Vagina (tissue), 2 donors: ENCODE measurements at regions not wholly inside any gene's neighbourhood (a gene's known extent, or its start where the extent isn't known, plus 50 kb on each side); places are given as distances from the start of the nearest gene placed in this dataset.

Source experiments
- CTCF ChIP-seq, 3 experiments: fragments of 450-650 bp in 2 of 3; fragments of 200-600 bp in 1 of 3; sonication (generic) in 1 of 3; IDR thresholded peaks; one replicate each; pipeline ENCODE4 v1.5.1; 2017 to 2019; ENCODE audit warnings: antibody characterized with exemption in 3 of 3, mild to moderate bottlenecking in 2 of 3, moderate library complexity in 2 of 3
- POLR2A ChIP-seq, 2 donors: fragments of 450-650 bp; IDR thresholded peaks; one replicate each; pipeline ENCODE4 v1.6.1; 2017; ENCODE audit warnings: antibody characterized with exemption in 2 of 2, mild to moderate bottlenecking in 2 of 2, moderate library complexity in 2 of 2

- TF ChIP-seq POLR2A (IDR thresholded peaks at IDR 0.05) (no peak), CTCF (IDR thresholded peaks at IDR 0.05) (no peak)
Measured at GRCh38 chr12:84043355-84043754, 869.2 kb downstream of the SLC6A15 start.
